Heart left ventricle (tissue), 16 donors: ENCODE measurements at regions not wholly inside any gene's neighbourhood (a gene's known extent, or its start where the extent isn't known, plus 50 kb on each side); places are given as distances from the start of the nearest gene placed in this dataset.

Experiments
- ATAC-seq, 4 donors: fragments of 200-7000 bp; cut with Tn5 transposase; one replicate each; pipeline ENCODE4 v1.9.1; 2020 to 2022; ENCODE audit warnings: moderate library complexity in 4 of 4, mild to moderate bottlenecking in 3 of 4, moderate number of reproducible peaks in 1 of 4
- DNase-seq, 5 donors: peaks; one replicate each; pipeline ENCODE4 v3.0.0-alpha.2; 2020
- H3K27ac ChIP-seq, 12 donors: fragments of 200-600 bp; sonication (generic) in 4 of 12; one replicate each; pipeline versions ENCODE4 v1.5.0 to v1.8.0; 2016 to 2022; ENCODE audit warnings: mild to moderate bottlenecking in 2 of 12
- H3K27me3 ChIP-seq, 9 donors: fragments of 200-600 bp; sonication (generic) in 2 of 9; one replicate each; pipeline versions ENCODE4 v1.5.1 to v1.8.0; 2016 to 2022; ENCODE audit warnings: mild to moderate bottlenecking in 3 of 9
- H3K36me3 ChIP-seq, 9 donors: fragments of 200-600 bp; sonication (generic) in 2 of 9; one replicate each; pipeline versions ENCODE4 v1.5.0 to v1.8.0; 2018 to 2022; ENCODE audit warnings: mild to moderate bottlenecking in 2 of 9
- H3K4me1 ChIP-seq, 12 donors: fragments of 200-600 bp; sonication (generic) in 4 of 12; one replicate each; pipeline versions ENCODE4 v1.5.0 to v1.8.0; 2016 to 2022; ENCODE audit warnings: mild to moderate bottlenecking in 3 of 12
- H3K4me3 ChIP-seq, 12 donors: fragments of 200-600 bp; sonication (generic) in 4 of 12; one replicate each; pipeline versions ENCODE4 v1.5.0 to v1.8.0; 2017 to 2022; ENCODE audit warnings: mild to moderate bottlenecking in 9 of 12, moderate library complexity in 4 of 12
- H3K9me3 ChIP-seq, 12 donors: fragments of 200-600 bp; sonication (generic) in 4 of 12; one replicate each; pipeline versions ENCODE4 v1.5.0 to v1.8.0; 2016 to 2022; ENCODE audit warnings: mild to moderate bottlenecking in 1 of 12
- POLR2A ChIP-seq, 2 donors: fragments of 450-650 bp; IDR thresholded peaks; one replicate each; pipeline ENCODE4 v1.6.1; 2017; ENCODE audit warnings: antibody characterized with exemption in 2 of 2, mild to moderate bottlenecking in 2 of 2, moderate library complexity in 2 of 2
- WGBS, 4 donors: extraction: QIAGEN DNeasy Blood & Tissue Kit in 2 of 4; methylation state at CpG; one replicate each; pipeline versions ENCODE4 v1.1.5 to v1.1.7; 2013 to 2018; 5-methylcytosine and 5-hydroxymethylcytosine counted together
- intact Hi-C, 10 donors: fragments of 100-400 bp; cut with DNase I; formaldehyde crosslinking; loops; one replicate each; pipeline versions ENCODE4 v1.11.1 to v1.14.2; 2022
- TF ChIP-seq, protein P1 (sequence below), 12 donors: fragments of 200-600 bp; sonication (generic) in 4 of 12; IDR thresholded peaks; one replicate each; pipeline versions ENCODE4 v1.5.0 to v1.8.0; 2018 to 2022; ENCODE audit warnings: antibody characterized with exemption in 12 of 12, mild to moderate bottlenecking in 5 of 12
- donor health status: ischemic (EF 13 %, LVEDD 7.1; RV severe dilation, severe dysfunction).
- donor health status: healthy with polysubstance abuse.
- donor health status: DM: no; HTN: yes; CAD: no.
- donor health status: DM: no; HTN: no; CAD: no.
- donor health status: ischemic (EF 25% LVEDD 6.9; RV normal size, moderate dysfunction).
- donor health status: ischemic (EF 25% LVEDD 5.7; RV mildly dilated, moderate dysfunction).
- donor health status: healthy.
- donor health status: DM: yes; HTN: yes; CAD: no.
- donor health status: ischemic (EF 35%, LVEDD 5.7; RV mildly dilated, moderate dysfunction).
- donor health status: nonischemic (EF 11% LVEDD 7.7; RV severe dilation, severe dysfunction).
- donor health status: DM: yes; HTN: yes; CAD: no.
- donor health status: PGD.
- donor health status: ischemic (EF 29% LVEDD 5.4; RV normal size, mild dysfunction).
- donor health status: nonischemic (EF 23%, LVEDD 6.1; RV moderate dilation, normal function).

DNA sequence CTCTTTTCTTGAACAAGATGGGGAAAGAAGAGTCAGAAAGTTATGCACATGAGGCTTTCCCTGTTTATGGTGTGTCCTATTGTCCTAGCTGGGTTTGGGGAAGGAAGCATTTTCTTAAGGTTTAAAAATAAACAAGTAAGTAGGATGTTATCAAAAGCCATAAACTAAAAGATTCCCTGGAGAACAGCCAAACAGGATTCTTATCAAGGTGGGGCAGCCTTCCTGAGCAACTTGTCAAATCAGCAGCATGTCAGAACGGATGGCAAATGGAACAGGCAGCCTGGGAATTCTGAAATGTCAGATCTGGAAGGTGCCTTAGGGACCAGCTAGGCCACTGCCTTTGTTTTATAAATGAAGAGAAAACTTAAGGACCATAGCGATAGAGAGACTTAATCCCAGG is 152.2 kb upstream of the RGS6 start:
- ATAC-seq (peak; percentile 62 to 95 (median 72)), DNase-seq (peak in 2 of 5 donors; percentile 34 to 45)
- peak overlapping the region in 7 of 12 donors; percentile 22 to 55 (median 39) for H3K27ac ChIP-seq
- H3K4me3 ChIP-seq = no peak overlapping the region
- H3K9me3 ChIP-seq = no peaks in the 10 kb centered on the region
- no peaks in the 10 kb centered on the region for H3K36me3 ChIP-seq
- TF ChIP-seq POLR2A (IDR thresholded peaks at IDR 0.05) = no peak
- TF ChIP-seq, protein P1, sequence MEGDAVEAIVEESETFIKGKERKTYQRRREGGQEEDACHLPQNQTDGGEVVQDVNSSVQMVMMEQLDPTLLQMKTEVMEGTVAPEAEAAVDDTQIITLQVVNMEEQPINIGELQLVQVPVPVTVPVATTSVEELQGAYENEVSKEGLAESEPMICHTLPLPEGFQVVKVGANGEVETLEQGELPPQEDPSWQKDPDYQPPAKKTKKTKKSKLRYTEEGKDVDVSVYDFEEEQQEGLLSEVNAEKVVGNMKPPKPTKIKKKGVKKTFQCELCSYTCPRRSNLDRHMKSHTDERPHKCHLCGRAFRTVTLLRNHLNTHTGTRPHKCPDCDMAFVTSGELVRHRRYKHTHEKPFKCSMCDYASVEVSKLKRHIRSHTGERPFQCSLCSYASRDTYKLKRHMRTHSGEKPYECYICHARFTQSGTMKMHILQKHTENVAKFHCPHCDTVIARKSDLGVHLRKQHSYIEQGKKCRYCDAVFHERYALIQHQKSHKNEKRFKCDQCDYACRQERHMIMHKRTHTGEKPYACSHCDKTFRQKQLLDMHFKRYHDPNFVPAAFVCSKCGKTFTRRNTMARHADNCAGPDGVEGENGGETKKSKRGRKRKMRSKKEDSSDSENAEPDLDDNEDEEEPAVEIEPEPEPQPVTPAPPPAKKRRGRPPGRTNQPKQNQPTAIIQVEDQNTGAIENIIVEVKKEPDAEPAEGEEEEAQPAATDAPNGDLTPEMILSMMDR (IDR thresholded peaks at IDR 0.05) = no peak
- peaks cover 0 to 19% (median 0%) of the 10 kb centered on the region in 12 donors for H3K4me1 ChIP-seq
- WGBS, 4 donors = 35 to 50% (median 45%) methylated on average over 2 of the region's 2 CpGs
- intact Hi-C loops = loop anchor here in 2 of 10 donors (10.0 kb wide), 1 partner anchor 75 kb away; no protein-coding TSS in a partner anchor
- H3K27me3 ChIP-seq = peaks cover 0 to 3% (median 0%) of the 10 kb centered on the region in 9 donors

DNA sequence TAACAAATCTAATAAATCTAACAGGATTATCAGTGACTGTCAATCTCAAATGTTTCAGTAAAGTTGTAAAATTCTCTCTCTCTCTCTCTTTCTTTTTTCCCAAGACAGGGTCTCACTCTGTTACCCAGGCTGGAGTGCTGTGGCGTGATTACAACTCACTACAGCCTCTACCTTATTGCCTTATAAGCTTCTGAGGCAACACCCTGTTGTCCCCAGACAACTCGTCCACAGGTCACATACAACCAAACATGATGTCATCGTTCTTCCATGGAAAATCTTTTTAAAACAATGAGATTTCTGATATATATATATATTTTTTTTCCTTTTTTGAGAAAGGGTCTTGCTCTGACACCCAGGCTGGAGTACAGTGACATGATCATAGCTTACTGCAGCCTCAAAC is 151.4 kb upstream of the RGS6 start:
- TF ChIP-seq POLR2A (IDR thresholded peaks at IDR 0.05) = no peak
- TF ChIP-seq, protein P1 (IDR thresholded peaks at IDR 0.05) = no peak
- DNase-seq (no peak), ATAC-seq (peak in 1 of 4 donors; percentile 44)
- 63 to 72% (median 67%) methylated on average over 3 of the region's 3 CpGs for WGBS, 4 donors
- Histone ChIP-seq H3K27me3 (peaks cover 0 to 3% (median 0%) of the 10 kb centered on the region in 9 donors), H3K36me3 (no peaks in the 10 kb centered on the region), H3K9me3 (no peaks in the 10 kb centered on the region), H3K4me1 (peaks cover 0 to 19% (median 0%) of the 10 kb centered on the region in 12 donors), H3K27ac (peak overlapping the region in 10 of 12 donors; percentile 22 to 56 (median 43)), H3K4me3 (no peak overlapping the region)
- intact Hi-C loops = loop anchor here in 2 of 10 donors (10.0 kb wide), 1 partner anchor 74 kb away; no protein-coding TSS in a partner anchor

DNA sequence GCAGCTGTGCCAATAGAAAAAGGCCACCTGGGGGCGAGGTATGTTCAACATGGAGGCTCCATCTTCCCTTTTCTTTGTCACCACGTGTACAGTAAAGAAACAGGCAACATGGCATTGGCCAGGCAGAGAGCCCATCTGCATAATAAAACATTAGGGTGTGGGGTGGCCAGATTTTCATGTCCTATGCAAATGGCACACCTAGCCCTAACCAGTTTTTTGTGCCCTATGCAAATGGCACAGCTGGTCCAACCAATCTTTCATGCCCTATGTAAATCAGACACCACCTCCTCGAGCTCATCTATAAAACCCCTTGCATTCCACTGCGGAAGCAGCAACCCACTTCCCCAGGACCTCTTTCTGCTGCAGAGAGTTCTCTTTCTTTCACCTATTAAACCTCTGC is 149.1 kb upstream of the RGS6 start:
- no peak for TF ChIP-seq POLR2A (IDR thresholded peaks at IDR 0.05)
- TF ChIP-seq, protein P1 (IDR thresholded peaks at IDR 0.05) = no peak
- Histone ChIP-seq H3K4me3 (no peak overlapping the region), H3K4me1 (peaks cover 0 to 14% (median 0%) of the 10 kb centered on the region in 12 donors), H3K27me3 (peaks cover 0 to 3% (median 0%) of the 10 kb centered on the region in 9 donors), H3K9me3 (no peaks in the 10 kb centered on the region), H3K36me3 (no peaks in the 10 kb centered on the region), H3K27ac (no peak overlapping the region)
- ATAC-seq = no peak
- intact Hi-C loops = loop anchor here in 2 of 10 donors (10.0 kb wide), 1 partner anchor 72 kb away; no protein-coding TSS in a partner anchor
- DNase-seq = no peak
- WGBS, 4 donors = 77 to 84% (median 82%) methylated on average over 4 of the region's 4 CpGs

DNA sequence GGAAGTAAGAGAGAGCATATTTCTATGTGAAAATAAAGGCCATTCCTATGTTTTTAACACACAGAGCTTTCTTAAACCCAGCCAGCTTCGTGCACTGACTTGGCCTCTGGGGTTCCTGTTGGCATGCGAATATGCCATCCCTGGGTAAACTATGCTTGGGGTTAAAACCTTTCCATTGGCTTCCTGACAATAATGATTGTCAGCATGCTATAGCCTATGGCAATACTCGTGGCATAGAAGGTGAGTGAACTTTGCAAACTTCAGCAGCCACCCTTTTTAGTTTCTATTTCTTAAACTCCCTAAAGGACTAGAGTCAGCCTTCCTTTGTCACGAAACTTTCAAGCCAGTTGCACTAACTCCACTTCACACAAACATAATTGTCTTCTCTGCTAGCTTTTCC is 148.4 kb upstream of the RGS6 start:
- Histone ChIP-seq H3K4me3 (no peak overlapping the region), H3K27me3 (peaks cover 0 to 3% (median 0%) of the 10 kb centered on the region in 9 donors), H3K4me1 (peaks cover 0 to 14% (median 0%) of the 10 kb centered on the region in 12 donors), H3K36me3 (no peaks in the 10 kb centered on the region), H3K9me3 (no peaks in the 10 kb centered on the region), H3K27ac (no peak overlapping the region)
- TF ChIP-seq, protein P1 (IDR thresholded peaks at IDR 0.05) = no peak
- TF ChIP-seq POLR2A (IDR thresholded peaks at IDR 0.05) = no peak
- DNase-seq = no peak
- intact Hi-C loops = loop anchor here in 2 of 10 donors (10.0 kb wide), 1 partner anchor 71 kb away; no protein-coding TSS in a partner anchor
- no peak for ATAC-seq
- 58 to 83% (median 79%) methylated on average over 4 of the region's 4 CpGs for WGBS, 4 donors
